T-helper 2 cell (primary cell): ENCODE measurements at regions not wholly inside any gene's neighbourhood (a gene's known extent, or its start where the extent isn't known, plus 50 kb on each side); places are given as distances from the start of the nearest gene placed in this dataset.

Experiments used
- DNase-seq, 5 experiments: peaks; one replicate each; pipeline versions ENCODE4 v3.0.0 to v3.0.0-alpha.2; 2012 to 2022

DNA sequence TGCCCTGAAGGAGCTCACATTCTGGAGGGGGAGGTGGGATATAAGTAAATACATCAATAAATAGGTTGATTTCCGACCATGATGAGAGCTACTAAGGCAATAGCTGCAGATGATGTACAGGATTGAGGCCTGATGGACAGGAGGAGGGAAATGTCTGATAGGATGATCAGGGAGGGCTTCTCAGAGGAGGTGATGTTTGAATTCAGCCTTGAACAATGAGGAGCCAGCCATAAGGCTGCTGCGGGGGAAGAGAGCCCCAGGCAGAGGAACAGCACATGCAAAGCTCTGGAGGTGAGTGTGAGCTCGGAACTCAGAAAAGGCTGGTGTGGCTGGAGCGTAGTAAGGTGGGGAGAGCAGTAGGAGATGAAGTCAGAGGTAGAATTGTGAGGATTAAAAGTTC, 411.7 kb downstream of the PTPRU start:
- no peak for DNase-seq

DNA sequence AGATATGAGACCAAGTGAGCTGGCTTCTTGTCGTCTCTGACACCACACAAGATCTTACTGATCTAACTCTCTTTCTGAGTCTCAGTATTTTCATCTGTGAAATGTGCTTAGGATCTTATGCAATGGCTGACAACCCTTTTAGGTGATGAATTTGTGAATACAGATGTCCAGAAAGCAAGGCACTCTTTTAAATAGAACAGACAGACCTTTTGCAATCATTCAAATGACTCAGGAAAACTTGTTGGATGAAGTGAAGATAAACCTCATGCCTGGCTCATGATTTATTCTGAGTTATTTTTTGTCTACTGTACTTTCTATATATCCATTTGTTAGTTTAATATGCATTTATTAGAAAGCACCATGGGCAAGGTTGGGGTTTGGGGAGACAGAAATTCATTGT, 411.3 kb downstream of the PTPRU start:
- DNase-seq = no peak

DNA sequence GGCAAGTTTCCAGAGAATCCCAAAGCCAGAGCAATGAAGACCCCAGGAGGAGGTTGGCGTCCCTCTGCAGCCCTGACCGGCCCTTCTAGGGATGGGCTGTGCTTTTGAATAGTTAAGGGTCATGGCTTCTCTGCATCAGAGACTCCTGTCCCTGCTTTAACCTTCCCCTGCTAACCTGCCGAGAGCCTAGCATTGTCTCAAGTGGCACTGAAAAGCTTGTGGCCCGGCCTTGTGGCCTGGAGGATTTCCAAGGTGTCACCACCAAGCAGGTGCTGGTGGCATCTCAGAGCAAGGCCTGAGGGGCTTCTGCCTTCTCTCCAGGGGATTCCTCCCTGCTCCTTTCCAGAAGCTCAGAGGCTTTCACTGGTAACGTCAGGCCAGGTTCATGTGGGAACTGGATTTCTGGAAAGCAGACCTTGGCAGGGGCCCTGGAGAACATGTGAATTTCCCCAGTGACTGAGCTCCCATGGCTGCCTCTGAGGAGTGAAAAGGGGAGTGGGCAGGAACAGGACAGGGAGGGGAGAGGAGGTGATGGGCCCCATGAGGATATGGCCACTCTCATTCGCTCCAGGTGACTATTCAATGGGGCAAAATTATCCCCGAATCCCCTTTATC, 409.9 kb downstream of the PTPRU start:
- DNase-seq = no peak

DNA sequence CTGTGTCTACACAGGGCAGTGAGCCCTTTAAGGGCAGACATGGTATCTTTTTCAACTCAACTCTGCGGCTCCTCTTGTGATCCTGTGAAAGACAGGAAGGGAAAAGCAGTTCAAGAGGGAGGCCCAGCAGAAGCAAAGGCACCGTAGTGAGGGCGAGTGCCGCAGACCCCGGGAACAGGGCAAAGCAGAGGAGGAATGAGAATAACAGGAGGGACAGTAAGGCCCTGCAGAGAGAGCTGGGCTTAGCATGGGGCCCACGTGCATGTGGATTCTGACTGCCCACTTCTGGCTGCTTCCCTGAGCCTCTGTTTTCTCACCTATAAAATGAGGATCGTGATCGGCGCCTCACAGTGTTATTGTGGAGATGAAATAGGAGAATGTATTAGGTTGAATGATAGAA, 409.3 kb downstream of the PTPRU start:
- no peak for DNase-seq

DNA sequence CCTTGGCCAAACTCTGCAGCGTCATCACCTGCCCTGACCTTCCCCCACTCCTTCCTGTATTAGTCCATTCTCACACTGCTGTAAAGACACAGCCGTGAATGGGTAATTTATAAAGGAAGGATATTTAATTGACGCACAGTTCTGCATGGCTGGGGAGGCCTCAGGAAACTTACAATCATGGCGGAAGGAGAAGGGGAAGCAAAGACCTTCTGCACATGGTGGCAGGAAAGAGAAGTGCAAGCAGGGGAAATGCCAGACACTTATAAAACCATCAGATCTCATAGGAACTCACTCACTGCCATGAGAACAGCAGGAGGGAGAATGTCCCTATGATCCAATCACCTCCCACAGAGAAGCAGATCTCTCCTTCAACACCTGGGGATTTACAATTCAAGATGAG, 408.5 kb downstream of the PTPRU start:
- no peak for DNase-seq

DNA sequence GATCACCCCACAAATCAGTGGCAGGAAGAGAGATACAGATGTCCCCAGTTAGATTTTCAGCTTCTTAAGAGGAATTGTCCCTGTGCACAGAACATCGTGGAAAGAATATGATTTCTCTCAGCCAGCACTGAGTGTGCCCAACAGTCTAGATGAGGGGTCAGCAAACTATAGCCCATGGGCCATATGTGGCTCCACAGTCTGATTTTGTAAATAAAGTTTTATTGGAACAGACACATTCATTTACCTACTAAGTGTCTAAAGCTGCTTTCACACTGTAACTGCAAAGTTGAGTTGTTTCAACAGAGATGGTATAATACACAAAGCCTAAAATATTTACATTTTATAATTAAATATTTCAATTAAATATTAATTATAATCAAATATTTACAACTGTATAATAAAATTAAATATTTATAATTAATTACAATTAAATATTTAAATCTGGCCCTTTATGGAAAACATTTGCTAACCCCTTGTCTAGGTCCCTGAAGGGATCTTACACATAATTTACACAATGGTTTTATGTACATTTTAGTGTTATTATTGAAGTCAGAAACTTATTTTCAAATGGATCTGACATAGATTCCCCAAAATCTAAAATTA, 407.6 kb downstream of the PTPRU start:
- DNase-seq = no peak

DNA sequence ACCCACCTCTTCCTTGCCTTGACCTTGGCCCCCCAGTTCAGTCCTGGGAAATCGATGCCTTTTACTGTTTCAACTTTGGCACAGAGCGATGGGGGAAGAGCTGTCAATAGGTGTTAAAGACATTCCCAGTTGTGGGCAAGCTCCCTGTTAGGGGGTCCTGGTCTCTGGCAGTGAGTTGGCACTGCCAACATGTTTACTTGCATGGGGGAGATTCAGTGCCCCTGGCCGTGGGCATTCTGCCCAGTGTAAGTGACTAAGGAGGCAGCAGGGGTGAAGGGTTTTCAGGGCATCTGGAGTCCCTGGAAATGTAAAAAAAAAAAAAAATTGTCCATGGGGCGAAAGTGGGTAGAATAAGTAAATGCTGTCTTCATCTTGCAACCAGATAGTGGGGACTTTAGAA, 407.0 kb downstream of the PTPRU start:
- DNase-seq = no peak

DNA sequence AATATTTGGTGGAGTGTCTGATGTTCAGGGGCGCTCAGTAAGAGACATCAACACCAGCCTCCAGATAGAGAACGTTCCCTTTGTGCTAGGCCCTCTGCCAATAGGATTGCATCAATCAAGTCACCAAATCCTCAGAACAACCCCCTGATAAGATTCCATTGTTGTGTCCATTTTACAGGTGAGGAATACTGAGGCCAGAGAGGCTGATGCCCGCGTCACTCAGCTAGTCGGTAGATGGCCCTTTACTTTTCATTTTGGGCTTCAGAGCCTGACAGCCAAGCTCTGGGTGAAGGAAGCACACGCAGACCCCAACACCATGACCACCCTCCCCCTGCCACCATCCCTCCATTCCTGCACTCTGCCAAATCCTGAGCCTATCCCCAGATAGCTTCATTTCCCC, 406.2 kb downstream of the PTPRU start:
- no peak for DNase-seq

DNA sequence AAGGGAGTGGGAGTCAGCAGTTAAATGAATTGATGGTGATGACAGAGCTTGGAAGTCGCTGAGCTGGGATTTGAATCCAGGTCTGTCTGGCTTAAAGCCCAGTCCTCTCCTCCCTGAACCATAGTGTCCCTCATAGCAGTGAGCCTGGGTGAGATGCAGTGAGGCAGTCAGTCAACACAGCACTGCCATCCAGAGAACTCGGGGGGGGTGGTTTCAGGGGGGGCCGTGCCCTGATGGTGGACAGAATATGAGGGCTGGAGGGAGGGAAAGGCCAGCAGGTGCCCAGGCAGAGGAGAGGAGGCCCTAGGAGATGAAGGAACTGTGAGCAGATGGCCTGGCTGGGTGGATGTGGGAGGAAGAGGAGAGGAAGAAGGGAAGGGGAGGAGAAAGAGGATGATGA, 405.6 kb downstream of the PTPRU start:
- no peak for DNase-seq

DNA sequence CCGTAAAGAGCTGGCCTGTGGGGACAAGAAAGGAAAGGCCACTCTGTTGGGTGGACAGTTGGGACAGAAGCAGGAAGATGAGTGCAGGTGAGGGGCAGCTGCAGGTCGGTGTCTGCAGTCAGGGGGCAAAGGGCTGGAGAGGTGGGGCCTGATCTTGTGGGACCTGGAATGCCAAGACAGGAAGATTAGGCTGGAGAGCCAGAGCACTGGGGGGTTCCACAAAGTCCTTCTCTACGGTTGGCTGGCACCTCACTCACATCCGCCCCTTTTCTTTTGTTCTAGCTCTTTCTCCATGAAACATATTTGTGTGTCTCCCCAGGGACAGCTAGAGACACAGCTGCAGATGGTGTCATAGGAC, 404.1 kb downstream of the PTPRU start:
- DNase-seq = no peak

DNA sequence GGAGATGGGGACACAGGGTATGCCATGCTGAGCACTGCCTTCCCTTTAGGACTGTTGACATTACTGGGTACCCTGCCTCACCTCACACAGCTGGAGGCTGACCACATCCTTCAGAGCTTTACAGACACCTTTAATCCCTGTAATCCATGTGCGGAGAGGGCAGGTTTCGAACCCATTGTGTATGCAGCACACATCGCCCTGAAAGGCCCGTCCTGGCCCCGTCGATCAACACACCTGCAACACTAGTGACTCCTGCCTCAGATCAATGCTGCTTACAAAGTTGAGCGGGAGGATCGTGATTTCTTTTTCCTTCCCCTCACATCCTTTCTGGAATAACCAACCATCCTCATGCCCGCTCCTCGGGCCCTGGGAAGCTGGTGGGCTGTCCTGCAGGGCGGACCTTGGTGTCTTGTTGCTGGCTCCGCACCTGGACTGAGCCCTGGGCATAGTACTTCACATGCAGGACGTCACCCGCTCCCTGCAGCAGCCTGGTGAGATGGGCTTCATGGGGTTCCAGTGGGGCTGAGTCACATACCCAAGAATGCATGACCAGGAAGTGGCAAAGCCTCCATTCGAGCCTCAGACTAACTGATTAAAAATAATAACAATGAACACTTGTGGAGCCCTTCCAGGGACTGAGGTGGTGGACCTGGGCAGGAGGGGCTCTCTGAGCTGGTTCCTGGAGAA, 403.6 kb downstream of the PTPRU start:
- no peak for DNase-seq

DNA sequence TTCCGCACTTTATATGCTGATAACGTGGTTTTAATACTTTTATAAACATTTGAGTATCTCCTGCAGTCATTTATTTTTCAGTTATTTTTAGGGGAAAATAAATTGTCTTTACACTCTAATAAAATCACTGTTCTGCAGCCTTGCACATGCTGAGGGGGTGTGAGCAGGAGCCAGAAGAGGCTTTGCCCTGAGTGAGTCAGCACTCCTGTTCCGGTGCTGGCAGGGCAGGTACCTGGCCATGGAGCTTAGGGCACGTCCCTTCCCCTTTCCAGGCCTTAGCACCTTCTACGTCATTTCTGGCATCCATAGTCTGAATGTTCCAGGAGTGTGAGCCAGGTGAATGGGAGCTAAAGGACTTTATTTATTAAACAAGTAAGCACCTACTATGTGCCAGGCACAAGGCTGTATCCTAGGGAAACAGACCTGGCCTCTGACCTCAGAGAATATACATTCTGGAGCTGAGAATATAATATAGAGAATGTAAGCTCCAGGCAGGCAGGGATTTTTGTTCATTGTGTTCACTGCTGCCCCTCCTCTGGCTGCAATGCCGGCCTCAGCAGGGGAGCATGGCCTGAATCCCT, 402.9 kb downstream of the PTPRU start:
- no peak for DNase-seq

DNA sequence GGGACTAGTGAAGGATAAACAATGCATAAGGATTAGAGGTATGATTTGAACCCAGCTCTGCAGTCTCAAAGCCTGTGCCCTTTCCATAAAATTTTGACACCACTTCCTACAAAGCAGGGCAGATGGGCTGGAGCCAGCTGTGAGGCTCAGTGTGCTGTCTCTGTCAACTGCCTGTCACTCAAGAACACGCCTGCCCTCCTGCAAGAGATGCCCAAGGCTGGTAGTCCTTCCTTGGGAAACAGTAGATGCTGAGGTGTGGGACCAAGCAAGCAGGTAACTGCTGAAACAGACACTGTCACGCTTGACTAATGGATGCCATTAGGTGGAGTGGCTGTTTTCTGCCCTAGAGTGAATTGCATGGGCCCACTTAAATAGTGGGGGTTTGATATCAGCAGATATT, 402.0 kb downstream of the PTPRU start:
- DNase-seq = no peak

DNA sequence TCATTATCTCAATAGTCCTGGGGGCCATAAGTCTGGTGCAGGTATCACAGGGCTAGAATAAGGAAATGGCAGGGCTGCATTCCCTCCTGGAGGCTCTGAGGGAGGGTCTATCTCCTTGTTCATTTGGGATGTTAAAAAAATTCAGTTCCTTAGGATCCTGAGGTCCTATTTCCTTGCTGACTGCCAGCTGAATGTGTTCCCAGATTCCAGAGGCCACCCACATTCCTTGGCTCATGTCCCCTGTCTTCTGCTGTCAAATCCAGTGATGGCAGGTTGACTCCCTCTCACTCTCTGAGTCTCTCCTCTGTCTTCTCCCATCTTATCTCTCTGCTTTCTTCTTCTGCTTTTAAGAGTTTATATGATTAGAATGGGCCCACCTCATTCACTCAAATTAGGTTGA, 400.6 kb downstream of the PTPRU start:
- no peak for DNase-seq

DNA sequence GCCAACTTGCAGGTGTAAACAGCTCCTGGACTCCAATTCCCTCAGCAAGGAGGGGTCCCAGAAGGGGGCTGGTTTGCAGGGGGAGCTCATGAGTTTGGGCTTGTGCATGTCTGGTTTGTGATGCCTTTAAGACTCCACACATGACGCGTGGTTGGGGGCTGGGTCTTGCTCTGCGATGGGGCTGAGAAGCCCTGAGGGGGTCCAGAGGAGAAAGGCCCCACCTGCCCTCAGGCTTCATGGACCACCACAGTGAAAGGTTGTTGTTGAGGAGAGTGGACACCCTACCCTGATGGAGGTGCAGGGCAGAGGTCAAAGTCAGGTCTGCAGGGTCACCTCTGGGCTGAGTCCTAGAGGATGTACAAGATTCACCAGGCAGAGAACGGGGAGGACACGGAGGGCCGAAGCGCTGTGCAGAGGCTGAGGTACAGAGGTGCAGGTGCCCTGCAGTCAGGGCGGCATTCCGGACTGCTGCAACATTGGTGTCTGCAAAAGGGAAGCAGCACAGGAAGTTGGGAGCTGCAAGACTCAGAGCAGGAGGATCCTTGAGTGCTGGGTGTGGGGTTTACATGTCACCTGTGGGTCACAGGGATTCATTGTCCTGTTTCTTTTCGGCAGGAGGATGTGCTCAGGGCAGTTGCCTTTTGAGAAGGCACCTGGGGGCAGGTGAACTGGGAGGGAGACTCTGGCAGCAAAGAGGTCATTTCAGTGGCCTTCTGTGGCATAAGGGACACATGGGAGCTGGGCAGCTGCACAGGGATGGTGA, 399.4 kb downstream of the PTPRU start:
- no peak for DNase-seq

DNA sequence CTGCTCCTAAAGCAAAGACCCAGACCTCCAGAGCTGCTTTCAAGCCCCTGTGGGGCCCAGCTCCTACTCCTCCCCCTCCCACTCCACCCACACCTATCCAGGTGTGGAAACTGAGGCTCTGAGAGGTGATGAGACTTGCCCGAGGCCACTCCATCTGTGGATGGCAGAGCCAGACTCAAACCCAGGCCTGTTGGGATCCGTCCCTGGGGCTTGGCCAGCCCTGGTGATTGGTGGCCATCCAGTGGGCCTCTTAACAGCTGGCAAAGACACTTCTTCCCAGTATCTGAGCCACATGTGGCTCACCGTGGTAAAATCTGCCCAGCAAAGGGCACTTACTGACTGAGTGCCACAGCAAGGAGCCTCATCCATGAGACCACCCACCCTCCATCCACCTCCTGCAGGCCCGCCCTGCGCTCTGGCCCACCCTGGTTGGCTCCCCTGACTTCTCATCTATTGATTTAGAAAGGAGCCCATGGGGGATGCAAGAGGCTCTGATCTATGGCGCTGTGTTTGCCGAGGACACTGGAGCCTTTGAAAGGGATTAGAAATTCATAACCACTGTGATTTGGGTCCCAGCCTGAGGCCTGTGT, 398.5 kb downstream of the PTPRU start:
- DNase-seq = no peak

DNA sequence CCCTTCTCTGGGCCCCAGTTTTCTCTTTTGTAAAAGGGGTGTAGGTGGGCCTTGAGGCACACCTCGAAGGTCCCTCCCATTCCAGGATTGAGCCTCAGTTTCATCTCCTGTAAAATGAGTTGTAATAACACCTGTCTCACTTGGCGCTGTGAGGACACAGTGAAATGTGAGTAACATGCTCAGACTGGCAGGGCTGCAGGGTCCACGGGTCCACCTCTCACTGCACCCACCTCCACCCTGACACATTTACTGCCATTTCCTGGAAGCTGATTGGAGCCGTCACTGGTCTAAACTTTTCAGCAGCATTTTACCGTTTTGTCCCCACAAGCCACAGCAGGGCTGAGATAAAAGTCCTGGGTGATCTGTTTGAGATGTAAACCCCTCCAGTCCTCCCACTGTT, 398.0 kb downstream of the PTPRU start:
- DNase-seq = no peak

DNA sequence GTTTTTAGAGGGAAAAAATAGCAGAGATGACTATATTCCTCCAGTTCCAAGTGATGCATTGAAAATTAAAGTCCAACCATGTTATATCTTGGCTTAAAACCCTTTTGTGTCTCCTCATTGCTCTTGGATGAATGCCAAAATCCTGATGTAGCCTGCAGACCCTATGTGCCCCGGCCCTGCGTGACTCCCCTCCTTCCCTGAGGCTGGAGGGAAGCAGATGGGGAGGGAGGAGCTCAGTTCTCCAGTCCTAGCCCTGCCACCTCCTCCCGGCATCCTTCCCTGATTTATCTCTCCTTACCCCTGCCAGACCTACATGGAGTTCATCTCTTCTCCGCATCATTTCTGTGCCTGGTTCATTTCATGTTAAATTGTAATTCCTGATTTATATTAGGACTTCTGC, 397.4 kb downstream of the PTPRU start:
- no peak for DNase-seq

DNA sequence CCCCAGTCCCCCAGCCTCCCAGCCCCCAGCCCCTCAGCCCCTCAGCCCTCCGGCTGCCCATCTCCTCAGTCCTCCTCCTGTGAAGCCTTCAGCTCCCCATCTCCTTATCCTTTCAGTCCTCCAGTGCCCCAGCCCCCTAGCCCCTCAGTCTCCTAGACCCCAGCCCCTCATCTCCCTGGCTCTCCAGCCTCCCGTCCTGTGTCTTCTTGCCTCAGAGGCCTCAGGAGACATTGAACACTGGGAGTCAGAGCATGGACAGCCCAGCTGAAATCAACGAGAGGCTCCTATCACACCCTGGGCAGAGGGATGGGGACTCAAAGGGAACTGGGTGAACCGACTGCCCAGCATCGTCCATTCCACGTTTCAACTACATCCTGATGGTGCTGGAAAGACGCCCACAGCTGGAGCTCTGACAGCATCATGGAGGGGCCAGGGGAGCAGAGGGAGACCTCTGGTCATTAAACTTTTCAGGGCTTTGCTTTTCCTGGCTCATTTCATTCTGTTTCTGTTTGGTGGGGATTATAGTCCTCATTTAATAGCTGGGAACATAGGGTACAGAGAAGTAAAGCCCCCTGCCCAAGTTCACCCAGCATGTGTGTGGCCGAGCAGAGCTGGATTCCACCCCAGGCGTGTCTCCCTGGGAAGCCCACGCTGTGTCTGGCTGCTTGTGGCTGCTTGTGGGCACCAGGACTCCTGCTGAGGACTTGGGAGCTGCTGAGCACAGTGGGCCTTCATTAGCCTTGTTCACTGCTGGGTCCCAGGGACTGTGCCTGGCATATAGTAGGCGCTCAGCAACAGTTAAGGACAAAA, 396.7 kb downstream of the PTPRU start:
- no peak for DNase-seq

DNA sequence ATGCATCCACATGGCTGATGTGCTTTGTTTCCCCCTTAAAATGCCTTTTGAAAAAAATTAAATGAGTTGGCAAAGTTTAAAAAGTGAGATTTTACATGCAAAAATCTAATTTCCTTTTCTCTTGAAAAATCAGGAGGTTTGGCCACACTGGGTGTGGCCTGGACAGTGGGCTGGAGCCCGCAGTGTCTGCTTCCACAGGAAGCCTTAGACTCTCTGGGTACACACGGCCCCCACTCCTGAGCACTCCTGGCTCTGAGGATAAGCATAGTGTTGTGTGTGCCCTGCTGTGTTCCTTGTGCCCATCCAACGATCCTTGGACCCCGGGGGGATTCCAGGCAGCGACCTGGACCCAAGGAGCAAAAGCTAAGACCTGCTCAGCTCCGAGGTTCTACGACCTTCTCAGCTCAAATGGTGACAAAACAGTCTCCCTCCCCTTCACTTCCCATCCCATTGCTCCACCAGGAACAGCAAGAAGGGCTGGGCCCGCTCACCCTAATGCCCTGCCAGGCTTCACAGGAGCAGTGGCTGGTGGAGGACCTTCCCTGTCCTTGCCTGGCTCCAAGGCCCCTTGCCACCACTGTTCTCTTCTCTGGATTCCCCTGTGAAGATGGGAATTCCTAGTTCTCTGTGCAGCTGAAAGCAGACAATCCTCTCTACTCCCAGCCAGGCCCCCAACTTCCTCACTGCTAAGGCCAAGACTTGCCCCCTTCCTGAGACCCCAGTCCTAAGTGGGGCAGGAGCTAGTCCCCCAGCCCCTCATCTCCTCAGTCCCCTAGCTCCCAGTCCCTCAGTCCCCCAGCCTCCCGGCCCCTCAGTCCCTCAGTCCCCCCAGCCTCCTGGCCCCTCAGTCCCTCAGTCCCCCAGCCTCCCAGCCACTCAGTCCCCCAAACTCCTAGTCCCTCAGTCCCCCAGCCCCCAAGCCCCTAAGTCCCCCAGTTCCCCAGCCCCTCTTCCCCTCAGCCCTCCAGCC, 395.8 kb downstream of the PTPRU start:
- no peak for DNase-seq

DNA sequence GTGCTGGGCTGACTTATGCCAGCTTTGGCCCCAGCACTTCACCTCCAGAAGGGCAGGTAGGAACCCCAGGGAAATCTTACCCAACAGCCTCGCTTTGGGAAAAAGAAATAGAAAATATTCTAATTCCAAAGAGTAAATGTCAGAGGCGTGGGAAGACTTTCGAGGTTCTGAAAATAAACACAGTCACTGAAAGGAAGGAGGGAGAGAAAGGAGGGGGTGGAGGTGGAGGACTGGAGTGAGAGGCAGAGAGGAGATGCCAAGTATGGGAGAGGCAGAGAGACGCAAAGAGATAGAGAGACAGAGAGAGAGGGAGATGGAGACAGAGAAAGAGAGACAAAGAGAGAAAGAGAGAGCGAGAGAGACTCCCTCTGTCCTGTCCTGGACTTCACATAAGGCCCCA, 395.0 kb downstream of the PTPRU start:
- no peak for DNase-seq
